SH-SY5Y (cell line): ENCODE measurements at regions not wholly inside any gene's neighbourhood (a gene's known extent, or its start where the extent isn't known, plus 50 kb on each side); places are given as distances from the start of the nearest gene placed in this dataset.

Source experiments
- GATA2 ChIP-seq: IDR thresholded peaks from 2 replicates; pipeline ENCODE4 v1.6.1; 2011; ENCODE audit warnings: mild to moderate bottlenecking, low read depth, low read length
- GATA3 ChIP-seq: IDR thresholded peaks from 2 replicates; pipeline ENCODE4 v1.6.1; 2011; ENCODE audit warnings: low read depth, mild to moderate bottlenecking, low read length, moderate library complexity

DNA sequence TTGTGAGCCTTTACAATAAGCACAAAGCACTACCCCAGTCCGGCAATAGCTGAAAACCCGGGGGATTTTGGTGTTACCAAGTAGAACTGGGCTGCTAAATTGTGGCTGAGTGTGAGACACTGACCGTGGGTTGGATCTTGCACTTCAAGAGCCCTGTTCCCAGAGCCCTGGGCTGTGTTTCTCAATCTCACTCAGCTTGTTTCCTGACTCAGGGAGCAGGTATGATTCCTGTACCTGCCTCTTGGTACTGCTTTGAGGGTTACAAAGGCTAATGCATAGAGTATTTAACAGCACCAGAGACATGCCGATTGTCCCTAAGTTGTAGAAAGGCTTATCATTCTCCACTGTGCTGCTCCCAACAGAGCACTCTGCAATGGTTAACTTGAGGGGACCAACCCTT lies 134.6 kb downstream of the TEX36 start:
- TF ChIP-seq GATA2 (no peak), GATA3 (no peak)
